IMR-90 (cell line): ENCODE measurements at regions not wholly inside any gene's neighbourhood (a gene's known extent, or its start where the extent isn't known, plus 50 kb on each side); places are given as distances from the start of the nearest gene placed in this dataset.

Experiments
- ATAC-seq: fragments of 200-7000 bp; cut with Tn5 transposase; 2 replicates; pipeline ENCODE4 v1.9.1; 2020; ENCODE audit warnings: low read depth, mild to moderate bottlenecking, moderate library complexity
- BruUV-seq: library from RNA; stranded (reverse); fragments of 400-500 nt; replicated peaks from 2 replicates; lab custom pipeline; 2021; lab: Mats Ljungman, UMichigan
- CTCF ChIA-PET: fragments of 300-600 bp; formaldehyde crosslinking; extraction: SDS; loops from one replicate; lab custom pipeline; 2021; ENCODE audit warnings: antibody characterized with exemption; lab: Yijun Ruan, JAX
- POLR2A ChIA-PET: fragments of 300-600 bp; sonication (Branson Sonifier 250); formaldehyde crosslinking; loops from one replicate; lab custom pipeline; 2022; ENCODE audit warnings: antibody characterized with exemption; ENCODE audit not compliant: unreplicated experiment; lab: Charles Lee
- DNase-seq: peaks from one replicate; pipeline ENCODE4 v3.0.0; 2013
- H2AFZ ChIP-seq: replicated peaks from 2 replicates; pipeline ENCODE3; 2013; ENCODE audit warnings: low read length, mild to moderate bottlenecking; ENCODE audit not compliant: poor library complexity
- H2AK5ac ChIP-seq: 2 replicates; pipeline ENCODE4 v1.6.1; 2013; ENCODE audit warnings: low read depth, low read length, inconsistent platforms
- H2AK9ac ChIP-seq: replicated peaks from 2 replicates; pipeline ENCODE3; 2013; ENCODE audit warnings: mild to moderate bottlenecking, low read depth, low read length, moderate library complexity; ENCODE audit not compliant: poor library complexity
- H2BK120ac ChIP-seq: 2 replicates; pipeline ENCODE4 v1.6.1; 2013; ENCODE audit warnings: low read depth, low read length, inconsistent platforms
- H2BK15ac ChIP-seq: 3 replicates; pipeline ENCODE4 v1.6.1; 2013; ENCODE audit warnings: low read depth, low read length, inconsistent platforms
- H2BK20ac ChIP-seq: 2 replicates; pipeline ENCODE4 v1.6.1; 2013; ENCODE audit warnings: low read depth, mild to moderate bottlenecking, inconsistent platforms, low read length, moderate library complexity
- H2BK5ac ChIP-seq: 2 replicates; pipeline ENCODE4 v1.6.1; 2013; ENCODE audit warnings: mild to moderate bottlenecking, low read depth, low read length, inconsistent platforms; ENCODE audit not compliant: poor library complexity, severe bottlenecking
- H3K14ac ChIP-seq: replicated peaks from 2 replicates; pipeline ENCODE4 v1.6.1; 2013; ENCODE audit warnings: low read depth, low read length, inconsistent platforms
- H3K18ac ChIP-seq: 2 replicates; pipeline ENCODE4 v1.6.1; 2013; ENCODE audit warnings: low read depth, low read length, control low read depth
- H3K23ac ChIP-seq: 2 replicates; pipeline ENCODE4 v1.6.1; 2013; ENCODE audit warnings: low read depth, low read length, inconsistent platforms
- H3K27ac ChIP-seq: 2 replicates; pipeline ENCODE4 v1.5.1; 2013; ENCODE audit warnings: mild to moderate bottlenecking, control low read depth, low read length; ENCODE audit not compliant: insufficient read depth
- H3K27me3 ChIP-seq: 2 replicates; pipeline ENCODE4 v1.6.1; 2013; ENCODE audit warnings: low read length; ENCODE audit not compliant: control insufficient read depth, insufficient read depth
- H3K36me3 ChIP-seq: 2 replicates; pipeline ENCODE4 v1.6.1; 2013; ENCODE audit warnings: low read length, mixed read lengths; ENCODE audit not compliant: control insufficient read depth, insufficient read depth
- H3K4ac ChIP-seq: 2 replicates; pipeline ENCODE4 v1.6.1; 2013; ENCODE audit warnings: low read depth, low read length, inconsistent platforms
- H3K4me1 ChIP-seq: 2 replicates; pipeline ENCODE4 v1.6.1; 2013; ENCODE audit warnings: low read length, mixed read lengths; ENCODE audit not compliant: control insufficient read depth, insufficient read depth
- H3K4me2 ChIP-seq: 2 replicates; pipeline ENCODE4 v1.6.1; 2013; ENCODE audit warnings: low read depth, mild to moderate bottlenecking, control low read depth, low read length, moderate library complexity
- H3K4me3 ChIP-seq: 2 replicates; pipeline ENCODE4 v1.5.1; 2013; ENCODE audit warnings: low read depth, mild to moderate bottlenecking, control low read depth, low read length, moderate library complexity; ENCODE audit not compliant: insufficient read depth
- H3K56ac ChIP-seq: 2 replicates; pipeline ENCODE4 v1.6.1; 2013; ENCODE audit warnings: low read length, inconsistent platforms; ENCODE audit not compliant: insufficient read depth; ENCODE audit errors: extremely low read depth
- H3K79me1 ChIP-seq, 2 experiments: 2 replicates each; pipeline ENCODE4 v1.6.1; 2013; ENCODE audit warnings: low read length in 2 of 2, inconsistent platforms in 1 of 2, low read depth in 1 of 2
- H3K9ac ChIP-seq: 2 replicates; pipeline ENCODE4 v1.6.1; 2013; ENCODE audit warnings: low read depth, low read length, control low read depth
- H3K9me1 ChIP-seq: 2 replicates; pipeline ENCODE4 v1.6.1; 2013; ENCODE audit warnings: low read length, inconsistent platforms; ENCODE audit not compliant: insufficient read depth
- H3K9me3 ChIP-seq: 2 replicates; pipeline ENCODE4 v1.6.1; 2013; ENCODE audit warnings: low read length; ENCODE audit not compliant: control insufficient read depth, insufficient read depth
- H4K20me1 ChIP-seq: 2 replicates; pipeline ENCODE4 v1.6.1; 2013; ENCODE audit warnings: low read length, inconsistent platforms; ENCODE audit not compliant: insufficient read depth
- H4K5ac ChIP-seq: 2 replicates; pipeline ENCODE4 v1.6.1; 2013; ENCODE audit warnings: mild to moderate bottlenecking, low read depth, low read length, control low read depth
- H4K8ac ChIP-seq, 2 experiments: 2 replicates each; pipeline ENCODE4 v1.6.1; 2013; ENCODE audit warnings: low read depth in 2 of 2, low read length in 2 of 2, control low read depth in 1 of 2, inconsistent platforms in 1 of 2
- H4K91ac ChIP-seq: 2 replicates; pipeline ENCODE4 v1.6.1; 2013; ENCODE audit warnings: low read depth, low read length, inconsistent platforms; ENCODE audit not compliant: insufficient read depth
- MXI1 ChIP-seq: IDR thresholded peaks from 2 replicates; pipeline ENCODE4 v1.6.1; 2012; ENCODE audit warnings: low read depth, mild to moderate bottlenecking, low read length, moderate library complexity, borderline replicate concordance
- POLR2A ChIP-seq: IDR thresholded peaks from 2 replicates; pipeline ENCODE4 v1.6.1; 2012; ENCODE audit warnings: mild to moderate bottlenecking, low read depth, low read length
- RFX5 ChIP-seq: IDR thresholded peaks from 2 replicates; pipeline ENCODE4 v1.8.0; 2012; ENCODE audit warnings: low read depth, mild to moderate bottlenecking, low read length, moderate library complexity
- WGBS, 2 experiments: methylation state at CpG; one replicate each; pipeline versions ENCODE4 v1.1.5 to v1.1.7; 2013; ENCODE audit warnings: missing lambda C conversion rate in 2 of 2; ENCODE audit not compliant: insufficient read length in 1 of 2; ENCODE audit errors: extremely low coverage in 2 of 2; 5-methylcytosine and 5-hydroxymethylcytosine counted together
- dilution Hi-C: fragments of 300-500 bp; cut with HindIII; formaldehyde crosslinking; loops from one replicate; pipeline ENCODE4 v1.14.3; 2018; ENCODE audit warnings: low sequenced_read_pairs; ENCODE audit not compliant: unreplicated experiment
- in situ Hi-C: fragments of 300-500 bp; cut with MboI; formaldehyde crosslinking; loops from 3 replicates; pipeline ENCODE4 v1.14.3; 2019; ENCODE audit warnings: low sequenced_read_pairs, inconsistent platforms, mixed read lengths
- intact Hi-C: fragments of 100-400 bp; cut with micrococcal nuclease; formaldehyde crosslinking; loops from 2 replicates; pipeline ENCODE4 v1.10.0; 2022

DNA sequence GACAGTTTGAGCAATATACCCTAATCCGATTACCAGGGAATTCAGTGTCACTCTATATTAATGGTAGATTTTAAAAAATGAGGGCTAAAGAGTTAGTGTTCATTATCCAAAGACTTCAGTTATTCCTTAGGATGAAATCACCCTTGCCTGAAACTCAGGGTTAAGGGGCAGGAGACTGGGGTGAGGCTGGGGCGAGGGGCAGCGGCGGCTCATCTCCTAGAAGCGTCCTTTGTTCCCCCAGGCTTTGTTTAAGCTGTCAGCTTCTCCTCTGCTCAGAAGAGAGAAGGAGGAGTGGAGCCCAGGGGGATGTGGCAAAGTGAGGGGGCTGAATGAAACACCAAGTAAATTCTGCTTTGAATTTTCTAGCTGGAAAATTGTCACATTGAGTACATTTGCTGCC is 117.7 kb upstream of the ELAC2 start:
- Histone ChIP-seq H4K91ac (no peak overlapping the region), H4K8ac (no peak overlapping the region), H3K23ac (no peak overlapping the region), H3K18ac (no peak overlapping the region), H3K4me2 (no peak overlapping the region), H3K4me1 (no peaks in the 10 kb centered on the region), H2BK20ac (no peak overlapping the region), H2BK15ac (no peak overlapping the region), H3K56ac (no peak overlapping the region), H4K20me1 (no peaks in the 10 kb centered on the region), H2AK5ac (no peak overlapping the region), H2BK120ac (no peak overlapping the region), H3K9me1 (no peaks in the 10 kb centered on the region), H2BK5ac (no peak overlapping the region), H3K27ac (no peak overlapping the region), H3K4me3 (no peak overlapping the region), H3K79me1 (no peaks in the 10 kb centered on the region), H2AK9ac (no peak overlapping the region), H2AFZ (no peak overlapping the region), H3K4ac (no peak overlapping the region), H3K14ac (no peak overlapping the region), H4K5ac (no peak overlapping the region), H3K36me3 (no peaks in the 10 kb centered on the region), H3K9me3 (no peaks in the 10 kb centered on the region), H3K27me3 (peaks cover 4% of the 10 kb centered on the region; the same call in 1 of the 2 replicates), H3K9ac (no peak overlapping the region)
- TF ChIP-seq POLR2A, result no peak
- TF ChIP-seq MXI1, result no peak
- TF ChIP-seq RFX5, result no peak
- DNase-seq (no peak), ATAC-seq (no peak)
- in situ Hi-C loops (no loop called here), intact Hi-C loops (no loop called here), dilution Hi-C loops (no loop called here)
- CTCF ChIA-PET, result no interaction called here
- WGBS, 2 experiments, result no CpG with 5 or more reads among the region's 5 CpGs
- no TSS peak for BruUV-seq
- POLR2A ChIA-PET, result no interaction called here
